GM23338 (cell line): ENCODE measurements at regions not wholly inside any gene's neighbourhood (a gene's known extent, or its start where the extent isn't known, plus 50 kb on each side); places are given as distances from the start of the nearest gene placed in this dataset.

Source experiments
- ATAC-seq: fragments of 200-7000 bp; cut with Tn5 transposase; 3 replicates; pipeline ENCODE4 v1.9.1; 2020
- DNase-seq: peaks from one replicate; pipeline ENCODE4 v3.0.0-alpha.2; 2015; ENCODE audit warnings: low spot score
- H2AFZ ChIP-seq: fragments of 200-600 bp; sonication (generic); 2 replicates; pipeline ENCODE4 v1.8.0; 2016; ENCODE audit warnings: antibody characterized with exemption, mild to moderate bottlenecking, moderate library complexity
- H3F3A ChIP-seq: fragments of 200-600 bp; sonication (generic); replicated peaks from 2 replicates; pipeline ENCODE4 v1.8.0; 2017; ENCODE audit warnings: antibody characterized with exemption, mixed run types, low read depth
- H3K27ac ChIP-seq: fragments of 200-600 bp; sonication (generic); 2 replicates; pipeline ENCODE4 v1.6.1; 2016; ENCODE audit warnings: low read depth
- H3K27me3 ChIP-seq: fragments of 200-600 bp; sonication (generic); 2 replicates; pipeline ENCODE4 v1.8.0; 2016; ENCODE audit warnings: mild to moderate bottlenecking, mixed run types, moderate library complexity; ENCODE audit not compliant: insufficient read depth
- H3K36me3 ChIP-seq: fragments of 200-600 bp; sonication (generic); 2 replicates; pipeline ENCODE4 v1.8.0; 2016; ENCODE audit warnings: mild to moderate bottlenecking; ENCODE audit not compliant: insufficient read depth
- H3K4me1 ChIP-seq: fragments of 200-600 bp; sonication (generic); 2 replicates; pipeline ENCODE4 v1.8.0; 2016; ENCODE audit warnings: mild to moderate bottlenecking, moderate library complexity; ENCODE audit not compliant: insufficient read depth
- H3K4me2 ChIP-seq: fragments of 200-600 bp; sonication (generic); 2 replicates; pipeline ENCODE4 v1.7.1; 2017; ENCODE audit warnings: mixed run types
- H3K4me3 ChIP-seq: fragments of 200-600 bp; sonication (generic); 2 replicates; pipeline ENCODE4 v1.6.1; 2016; ENCODE audit warnings: mixed run types
- H3K79me2 ChIP-seq: fragments of 200-600 bp; sonication (generic); replicated peaks from 2 replicates; pipeline ENCODE4 v1.8.0; 2017; ENCODE audit warnings: mild to moderate bottlenecking; ENCODE audit not compliant: insufficient read depth
- H3K9me2 ChIP-seq: fragments of 200-600 bp; sonication (generic); 2 replicates; pipeline ENCODE4 v1.8.0; 2017; ENCODE audit not compliant: insufficient read depth
- H4K20me1 ChIP-seq: fragments of 200-600 bp; sonication (generic); replicated peaks from 2 replicates; pipeline ENCODE4 v1.8.0; 2017; ENCODE audit warnings: mild to moderate bottlenecking; ENCODE audit not compliant: insufficient read depth
- H3K27ac Mint-ChIP-seq: 2 replicates; pipeline ENCODE4 v1.8.0; 2020; ENCODE audit warnings: inconsistent platforms, mild to moderate bottlenecking, moderate library complexity, mixed read lengths
- H3K27me3 Mint-ChIP-seq: 3 replicates; pipeline ENCODE4 v1.8.0; 2022; ENCODE audit warnings: low read depth, mild to moderate bottlenecking, moderate library complexity, mixed read lengths, inconsistent platforms; ENCODE audit not compliant: insufficient read depth, poor library complexity
- H3K36me3 Mint-ChIP-seq: 3 replicates; pipeline ENCODE4 v1.8.0; 2021; ENCODE audit warnings: low read depth, mild to moderate bottlenecking, inconsistent platforms, moderate library complexity, mixed read lengths
- H3K4me1 Mint-ChIP-seq: 3 replicates; pipeline ENCODE4 v1.8.0; 2020; ENCODE audit warnings: mild to moderate bottlenecking, inconsistent platforms, mixed read lengths
- H3K4me3 Mint-ChIP-seq: 3 replicates; pipeline ENCODE4 v1.8.0; 2021; ENCODE audit warnings: moderate library complexity, mild to moderate bottlenecking, inconsistent platforms, mixed read lengths
- H3K9me3 Mint-ChIP-seq: 3 replicates; pipeline ENCODE4 v1.8.0; 2020; ENCODE audit warnings: moderate library complexity, mild to moderate bottlenecking, inconsistent platforms, mixed read lengths
- CREB1 ChIP-seq: fragments of 250-450 bp; sonication (Bioruptor Pico); IDR thresholded peaks from 2 replicates; pipeline ENCODE4 v1.5.0; 2020; ENCODE audit warnings: low read depth, mild to moderate bottlenecking, moderate library complexity
- ETS1 ChIP-seq: IDR thresholded peaks from 2 replicates; pipeline ENCODE4 v1.6.1; 2016; ENCODE audit warnings: antibody characterized with exemption
- EZH2 ChIP-seq: fragments of 200-600 bp; sonication (generic); IDR thresholded peaks from one replicate; pipeline ENCODE4 v1.8.0; 2017; ENCODE audit warnings: antibody characterized with exemption, mild to moderate bottlenecking, low read depth; ENCODE audit not compliant: unreplicated experiment
- EZH2phosphoT487 ChIP-seq: fragments of 200-600 bp; sonication (generic); IDR thresholded peaks from one replicate; pipeline ENCODE4 v1.8.1; 2018; ENCODE audit warnings: antibody characterized with exemption; ENCODE audit not compliant: unreplicated experiment
- JUNB ChIP-seq: IDR thresholded peaks from one replicate; pipeline ENCODE4 v1.6.1; 2016; ENCODE audit warnings: antibody characterized with exemption; ENCODE audit not compliant: unreplicated experiment
- NANOG ChIP-seq: IDR thresholded peaks from 2 replicates; pipeline ENCODE4 v1.6.1; 2016; ENCODE audit warnings: antibody characterized with exemption, borderline replicate concordance
- POLR2AphosphoS5 ChIP-seq: IDR thresholded peaks from 2 replicates; pipeline ENCODE4 v1.6.1; 2016; ENCODE audit warnings: antibody characterized with exemption, low read depth
- STAT1 ChIP-seq: IDR thresholded peaks from one replicate; pipeline ENCODE4 v1.6.1; 2016; ENCODE audit warnings: antibody characterized with exemption; ENCODE audit not compliant: unreplicated experiment
- ZNF114 ChIP-seq: fragments of 250-450 bp; sonication (Bioruptor Pico); IDR thresholded peaks from 2 replicates; pipeline ENCODE4 v1.5.0; 2020; ENCODE audit warnings: mild to moderate bottlenecking, moderate library complexity
- ZNF331 ChIP-seq: fragments of 250-450 bp; sonication (Bioruptor Pico); IDR thresholded peaks from 2 replicates; pipeline ENCODE4 v1.5.0; 2020; ENCODE audit warnings: low read depth, mild to moderate bottlenecking, moderate library complexity
- ZNF462 ChIP-seq: fragments of 250-450 bp; sonication (Bioruptor Pico); IDR thresholded peaks from 2 replicates; pipeline ENCODE4 v1.5.0; 2020; ENCODE audit warnings: mild to moderate bottlenecking, moderate library complexity
- TF ChIP-seq, protein P1 (sequence below): IDR thresholded peaks from one replicate; pipeline ENCODE4 v1.6.1; 2018; ENCODE audit warnings: antibody characterized with exemption; ENCODE audit not compliant: unreplicated experiment
- TF ChIP-seq, protein P2 (sequence below), 2 experiments: fragments of 200-600 bp in 1 of 2; sonication (generic) in 1 of 2; conservative IDR thresholded peaks; 2 replicates each; pipeline versions ENCODE4 v1.5.1 to v1.6.1; 2016 to 2017; ENCODE audit warnings: antibody characterized with exemption in 2 of 2, low read depth in 2 of 2, mild to moderate bottlenecking in 2 of 2, moderate library complexity in 1 of 2

DNA sequence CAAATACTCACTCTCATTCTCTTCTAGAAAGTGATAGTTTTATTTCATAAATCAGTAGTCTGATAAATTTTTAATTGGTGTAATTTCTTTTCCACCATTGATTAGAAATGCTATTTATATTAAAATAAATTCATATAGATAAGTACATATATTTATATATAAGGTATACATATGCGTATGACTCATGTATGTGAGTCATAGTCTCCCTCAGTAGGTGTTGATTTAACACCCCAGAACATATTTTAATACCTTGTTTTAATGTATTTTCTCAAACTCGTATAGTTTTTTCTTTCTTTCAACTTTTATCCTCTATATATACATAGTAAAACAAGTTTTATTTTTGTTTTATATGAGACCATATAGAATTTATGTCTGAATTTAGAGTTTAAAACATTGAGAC is 130.4 kb downstream of the PLG start (continued):
- TF ChIP-seq ZNF462 (no peak), POLR2AphosphoS5 (no peak), ZNF331 (CRISPR knock-in tag) (no peak), STAT1 (no peak), JUNB (no peak)

- no peak overlapping the region for H3K4me2 ChIP-seq
- H3K4me1 ChIP-seq, result no peaks in the 10 kb centered on the region
- Mint-ChIP-seq H3K9me3 (no peaks in the 10 kb centered on the region), H3K27ac (no peak overlapping the region), H3K4me1 (no peaks in the 10 kb centered on the region), H3K36me3 (no peaks in the 10 kb centered on the region), H3K4me3 (no peak overlapping the region), H3K27me3 (peaks cover 2% of the 10 kb centered on the region)
- no peaks in the 10 kb centered on the region for H3K36me3 ChIP-seq
- no peaks in the 10 kb centered on the region for H3K9me2 ChIP-seq
- H3K27ac ChIP-seq, result no peak overlapping the region
- peak overlapping the region; percentile 77; the same call in 1 of the 2 replicates for H2AFZ ChIP-seq
- DNase-seq, result peak; percentile 6
- H4K20me1 ChIP-seq, result no peaks in the 10 kb centered on the region
- H3K27me3 ChIP-seq, result no peaks in the 10 kb centered on the region
- H3F3A ChIP-seq, result no peaks in the 10 kb centered on the region
- no peak overlapping the region for H3K4me3 ChIP-seq
- ATAC-seq, result peak; percentile 68
- H3K79me2 ChIP-seq, result no peaks in the 10 kb centered on the region
- TF ChIP-seq ZNF114 (CRISPR knock-in tag) (no peak), CREB1 (CRISPR knock-in tag) (no peak), ETS1 (no peak), STAT1 (no peak), JUNB (no peak), ZNF331 (CRISPR knock-in tag) (no peak), POLR2AphosphoS5 (no peak), EZH2 (no peak), EZH2phosphoT487 (no peak), NANOG (no peak)
- TF ChIP-seq, protein P1, sequence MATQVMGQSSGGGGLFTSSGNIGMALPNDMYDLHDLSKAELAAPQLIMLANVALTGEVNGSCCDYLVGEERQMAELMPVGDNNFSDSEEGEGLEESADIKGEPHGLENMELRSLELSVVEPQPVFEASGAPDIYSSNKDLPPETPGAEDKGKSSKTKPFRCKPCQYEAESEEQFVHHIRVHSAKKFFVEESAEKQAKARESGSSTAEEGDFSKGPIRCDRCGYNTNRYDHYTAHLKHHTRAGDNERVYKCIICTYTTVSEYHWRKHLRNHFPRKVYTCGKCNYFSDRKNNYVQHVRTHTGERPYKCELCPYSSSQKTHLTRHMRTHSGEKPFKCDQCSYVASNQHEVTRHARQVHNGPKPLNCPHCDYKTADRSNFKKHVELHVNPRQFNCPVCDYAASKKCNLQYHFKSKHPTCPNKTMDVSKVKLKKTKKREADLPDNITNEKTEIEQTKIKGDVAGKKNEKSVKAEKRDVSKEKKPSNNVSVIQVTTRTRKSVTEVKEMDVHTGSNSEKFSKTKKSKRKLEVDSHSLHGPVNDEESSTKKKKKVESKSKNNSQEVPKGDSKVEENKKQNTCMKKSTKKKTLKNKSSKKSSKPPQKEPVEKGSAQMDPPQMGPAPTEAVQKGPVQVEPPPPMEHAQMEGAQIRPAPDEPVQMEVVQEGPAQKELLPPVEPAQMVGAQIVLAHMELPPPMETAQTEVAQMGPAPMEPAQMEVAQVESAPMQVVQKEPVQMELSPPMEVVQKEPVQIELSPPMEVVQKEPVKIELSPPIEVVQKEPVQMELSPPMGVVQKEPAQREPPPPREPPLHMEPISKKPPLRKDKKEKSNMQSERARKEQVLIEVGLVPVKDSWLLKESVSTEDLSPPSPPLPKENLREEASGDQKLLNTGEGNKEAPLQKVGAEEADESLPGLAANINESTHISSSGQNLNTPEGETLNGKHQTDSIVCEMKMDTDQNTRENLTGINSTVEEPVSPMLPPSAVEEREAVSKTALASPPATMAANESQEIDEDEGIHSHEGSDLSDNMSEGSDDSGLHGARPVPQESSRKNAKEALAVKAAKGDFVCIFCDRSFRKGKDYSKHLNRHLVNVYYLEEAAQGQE, result no peak
- TF ChIP-seq, protein P2, sequence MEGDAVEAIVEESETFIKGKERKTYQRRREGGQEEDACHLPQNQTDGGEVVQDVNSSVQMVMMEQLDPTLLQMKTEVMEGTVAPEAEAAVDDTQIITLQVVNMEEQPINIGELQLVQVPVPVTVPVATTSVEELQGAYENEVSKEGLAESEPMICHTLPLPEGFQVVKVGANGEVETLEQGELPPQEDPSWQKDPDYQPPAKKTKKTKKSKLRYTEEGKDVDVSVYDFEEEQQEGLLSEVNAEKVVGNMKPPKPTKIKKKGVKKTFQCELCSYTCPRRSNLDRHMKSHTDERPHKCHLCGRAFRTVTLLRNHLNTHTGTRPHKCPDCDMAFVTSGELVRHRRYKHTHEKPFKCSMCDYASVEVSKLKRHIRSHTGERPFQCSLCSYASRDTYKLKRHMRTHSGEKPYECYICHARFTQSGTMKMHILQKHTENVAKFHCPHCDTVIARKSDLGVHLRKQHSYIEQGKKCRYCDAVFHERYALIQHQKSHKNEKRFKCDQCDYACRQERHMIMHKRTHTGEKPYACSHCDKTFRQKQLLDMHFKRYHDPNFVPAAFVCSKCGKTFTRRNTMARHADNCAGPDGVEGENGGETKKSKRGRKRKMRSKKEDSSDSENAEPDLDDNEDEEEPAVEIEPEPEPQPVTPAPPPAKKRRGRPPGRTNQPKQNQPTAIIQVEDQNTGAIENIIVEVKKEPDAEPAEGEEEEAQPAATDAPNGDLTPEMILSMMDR (conservative IDR thresholded peaks at IDR 0.05; ENCODE audit: low read depth in 2 of 2), result no peak
Measured at GRCh38 chr6:160837146-160837545, 135.1 kb downstream of the PLG start.
